ENCODE measurements at regions not wholly inside any gene's neighbourhood (a gene's known extent, or its start where the extent isn't known, plus 50 kb on each side); places are given as distances from the start of the nearest gene placed in this dataset.

GRCh38 chr5:13412040-13412595 lies 532.4 kb downstream of the DNAH5 start:
- Histone ChIP-seq H3K18ac (ENCODE audit: extremely low read depth, low read length) (no peak overlapping the region), H2AK5ac (ENCODE audit: low read depth, low read length) (no peak overlapping the region), H3K27ac (ENCODE audit: low read depth, low read length) (no peak overlapping the region), H4K91ac (replicated peaks; ENCODE audit: insufficient read length, low read length) (no peak overlapping the region), H3K79me2 (ENCODE audit: control insufficient read depth in 1 of 2, insufficient read depth in 2 of 2, low read length in 2 of 2) (no peaks in the 10 kb centered on the region), H2BK5ac (ENCODE audit: low read depth, low read length) (no peak overlapping the region), H3K4ac (replicated peaks; ENCODE audit: insufficient read length, low read depth, low read length) (no peak overlapping the region), H3K23me2 (ENCODE audit: low read depth, low read length) (no peaks in the 10 kb centered on the region), H4K5ac (ENCODE audit: insufficient read length, low read depth, low read length) (no peak overlapping the region), H4K20me1 (replicated peaks in 1 of 2; ENCODE audit: control insufficient read depth in 1 of 2, insufficient read depth in 2 of 2, low read length in 2 of 2) (no peaks in the 10 kb centered on the region), H3K27me3 (replicated peaks in 1 of 4; ENCODE audit: control insufficient read depth in 3 of 4, extremely low read depth in 1 of 4, insufficient read depth in 3 of 4, low read length in 3 of 4) (no peaks in the 10 kb centered on the region), H3K79me1 (ENCODE audit: low read depth, low read length) (no peaks in the 10 kb centered on the region), H3K14ac (ENCODE audit: insufficient read length) (no peak overlapping the region), H3K9me3 (ENCODE audit: insufficient read depth in 2 of 2, low read depth in 1 of 2, low read length in 1 of 2) (no peaks in the 10 kb centered on the region), H2BK12ac (ENCODE audit: low read depth, low read length) (no peak overlapping the region), H4K8ac (ENCODE audit: extremely low read depth, insufficient read depth, low read length) (no peak overlapping the region), H3K36me3 (ENCODE audit: control insufficient read depth in 2 of 4, insufficient read depth in 4 of 4, low read length in 3 of 4) (no peaks in the 10 kb centered on the region), H3K4me2 (ENCODE audit: insufficient read depth in 1 of 2, low read depth in 2 of 2, low read length in 2 of 2) (no peak overlapping the region), H2BK20ac (ENCODE audit: low read length) (no peak overlapping the region), H2AFZ (ENCODE audit: low read length) (no peak overlapping the region), H3K4me1 (replicated peaks in 1 of 4; ENCODE audit: control insufficient read depth in 3 of 4, insufficient read depth in 4 of 4, low read length in 3 of 4) (no peaks in the 10 kb centered on the region), H3K56ac (replicated peaks; ENCODE audit: insufficient read length, low read depth, low read length) (no peak overlapping the region), H3K23ac (ENCODE audit: insufficient read length) (no peak overlapping the region), H2BK120ac (replicated peaks; ENCODE audit: low read depth, low read length) (no peak overlapping the region), H3K4me3 (ENCODE audit: extremely low read depth in 1 of 4, insufficient read depth in 2 of 4, low read depth in 3 of 4, low read length in 4 of 4) (no peak overlapping the region), H2BK15ac (ENCODE audit: low read length) (no peak overlapping the region), H3K9ac (replicated peaks in 1 of 4; ENCODE audit: extremely low read depth in 1 of 4, low read depth in 3 of 4, low read length in 3 of 4) (no peak overlapping the region)
- 92% methylated on average over 6 of the region's 6 CpGs; no CpG with 5 or more reads in 1 of the 2 experiments for WGBS, 2 experiments (ENCODE audit: extremely low coverage in 1 of 2, insufficient coverage in 1 of 2, insufficient read length in 1 of 2, insufficient replicate concordance in 2 of 2, low coverage in 1 of 2, low lambda C conversion rate in 2 of 2, missing lambda C conversion rate in 1 of 2)
- POLR2A ChIA-PET (ENCODE audit: partially characterized antibody): no interaction called here
- FAIRE-seq (no peak), DNase-seq (ENCODE audit: low read depth in 1 of 2, low spot score in 2 of 2) (no peak)
- CTCF ChIA-PET (ENCODE audit: partially characterized antibody): no interaction called here
- TF ChIP-seq CHD1 (IDR thresholded peaks at IDR 0.05; ENCODE audit: low read depth, low read length): no peak

Measured in H1 (cell line).